SU-DHL-6 (cell line): ENCODE measurements at regions not wholly inside any gene's neighbourhood (a gene's known extent, or its start where the extent isn't known, plus 50 kb on each side); places are given as distances from the start of the nearest gene placed in this dataset.
"Not testable (repeated sequence)": the region's sequence is repeated elsewhere in the genome, so short reads cannot be mapped to it uniquely, and the experiment has no call there.

Experiments
- H2AFZ ChIP-seq: fragments of 200-600 bp; sonication (generic); 2 replicates; pipeline ENCODE4 v1.6.1; 2014; ENCODE audit warnings: low read depth, mild to moderate bottlenecking, moderate library complexity, mixed read lengths, antibody characterized with exemption, low read length; ENCODE audit not compliant: severe bottlenecking
- H3F3A ChIP-seq: fragments of 200-600 bp; shearing (Covaris generic); 2 replicates; pipeline ENCODE4 v1.6.0; 2016; ENCODE audit warnings: antibody characterized with exemption, mild to moderate bottlenecking; ENCODE audit not compliant: insufficient read depth
- H3K27ac ChIP-seq: fragments of 200-600 bp; sonication (generic); 2 replicates; pipeline ENCODE4 v1.5.1; 2016; ENCODE audit warnings: low read depth, mild to moderate bottlenecking, low read length, moderate library complexity, mixed read lengths
- H3K27me3 ChIP-seq: fragments of 200-600 bp; sonication (generic), shearing (Covaris generic); 2 replicates; pipeline ENCODE4 v1.6.0; 2014; ENCODE audit warnings: mild to moderate bottlenecking, low read length
- H3K36me3 ChIP-seq: fragments of 200-600 bp; sonication (generic); 2 replicates; pipeline ENCODE4 v1.6.1; 2014; ENCODE audit warnings: mild to moderate bottlenecking, low read length, mixed read lengths
- H3K4me2 ChIP-seq: fragments of 300-600, 200-600 bp; shearing (Covaris generic), sonication (generic); 2 replicates; pipeline ENCODE4 v1.6.0; 2014; ENCODE audit warnings: low read length, low read depth, mild to moderate bottlenecking; ENCODE audit not compliant: poor library complexity, severe bottlenecking
- H3K4me3 ChIP-seq: fragments of 200-600 bp; sonication (generic); 2 replicates; pipeline ENCODE4 v1.5.1; 2014; ENCODE audit warnings: antibody characterized with exemption, low read length, mild to moderate bottlenecking, mixed read lengths; ENCODE audit not compliant: insufficient read depth, poor library complexity, severe bottlenecking
- H3K79me2 ChIP-seq: fragments of 200-600 bp; sonication (generic); 2 replicates; pipeline ENCODE4 v1.6.1; 2014; ENCODE audit warnings: mild to moderate bottlenecking, low read length, moderate library complexity; ENCODE audit not compliant: insufficient read depth
- H3K9ac ChIP-seq: fragments of 200-600 bp; sonication (generic); 2 replicates; pipeline ENCODE4 v1.7.0; 2014; ENCODE audit warnings: mild to moderate bottlenecking, low read length
- H3K9me2 ChIP-seq: fragments of 200-600 bp; sonication (generic); replicated peaks from 2 replicates; pipeline ENCODE4 v1.6.1; 2014; ENCODE audit warnings: low read length; ENCODE audit not compliant: insufficient read depth
- H3K9me3 ChIP-seq: fragments of 200-600 bp; sonication (generic); 2 replicates; pipeline ENCODE4 v1.6.1; 2014; ENCODE audit warnings: low read length, mixed read lengths; ENCODE audit not compliant: insufficient read depth
- H4K20me1 ChIP-seq: fragments of 200-600 bp; sonication (generic); 2 replicates; pipeline ENCODE4 v1.6.1; 2014; ENCODE audit warnings: low read depth, mild to moderate bottlenecking, antibody characterized with exemption, low read length, moderate library complexity, mixed read lengths
- CTCF ChIP-seq: fragments of 200-600 bp; sonication (generic); IDR thresholded peaks from one replicate; pipeline ENCODE4 v1.5.1; 2017; ENCODE audit warnings: antibody characterized with exemption, mild to moderate bottlenecking, low read length, moderate library complexity; ENCODE audit not compliant: insufficient read depth, poor library complexity, severe bottlenecking
- EZH2phosphoT487 ChIP-seq: fragments of 200-600 bp; sonication (generic), shearing (Covaris generic); conservative IDR thresholded peaks from 2 replicates; pipeline ENCODE4 v1.6.1; 2018; ENCODE audit warnings: mild to moderate bottlenecking, antibody characterized with exemption, low read length, moderate library complexity, mixed read lengths

GRCh38 chr6:60867548-60867947 lies 1418.5 kb downstream of the KHDRBS2 start:
- no peaks in the 10 kb centered on the region for H3K27me3 ChIP-seq
- H3K27ac ChIP-seq: no peak overlapping the region
- TF ChIP-seq CTCF (no peak), EZH2phosphoT487 (no peak)
- H3K4me2 ChIP-seq: no peak overlapping the region
- no peak overlapping the region for H3K9ac ChIP-seq
- H3K9me2 ChIP-seq: no peaks in the 10 kb centered on the region
- no peaks in the 10 kb centered on the region for H3K79me2 ChIP-seq
- no peak overlapping the region for H3K4me3 ChIP-seq
- H3K36me3 ChIP-seq: no peaks in the 10 kb centered on the region
- H3K9me3 ChIP-seq: no peaks in the 10 kb centered on the region
- H4K20me1 ChIP-seq: no peaks in the 10 kb centered on the region
- no peak overlapping the region for H2AFZ ChIP-seq
- H3F3A ChIP-seq: no peaks in the 10 kb centered on the region

GRCh38 chr6:60843175-60843982 lies 1442.6 kb downstream of the KHDRBS2 start:
- H3K9me2 ChIP-seq, H3K4me3 ChIP-seq, H3K27me3 ChIP-seq, H3F3A ChIP-seq, H4K20me1 ChIP-seq, H3K9me3 ChIP-seq, H3K9ac ChIP-seq, H3K79me2 ChIP-seq, H3K4me2 ChIP-seq, H3K36me3 ChIP-seq: not testable (repeated sequence)
- Histone ChIP-seq H3K27ac (peak overlapping the region; percentile 11; the same call in 1 of the 2 replicates), H2AFZ (peak overlapping the region; percentile 93)

GRCh38 chr6:60830726-60831125 lies 1455.3 kb downstream of the KHDRBS2 start:
- not testable (repeated sequence) for H3K79me2 ChIP-seq, H3K4me3 ChIP-seq

GRCh38 chr6:60822597-60822996 lies 1463.4 kb downstream of the KHDRBS2 start:
- H4K20me1 ChIP-seq, H3K9me3 ChIP-seq, H3K27ac ChIP-seq, H3K4me3 ChIP-seq, H3K9ac ChIP-seq, H3K79me2 ChIP-seq, H3K9me2 ChIP-seq, H3K4me2 ChIP-seq, H3K27me3 ChIP-seq, H2AFZ ChIP-seq, H3F3A ChIP-seq, H3K36me3 ChIP-seq: not testable (repeated sequence)

More at GRCh38 chr6:60830726-60831125, 1455.3 kb downstream of the KHDRBS2 start:
- H3K4me2 ChIP-seq, H2AFZ ChIP-seq, H3K9me2 ChIP-seq, H3K27ac ChIP-seq, H3K9ac ChIP-seq, H3K27me3 ChIP-seq, H4K20me1 ChIP-seq, H3K9me3 ChIP-seq, H3F3A ChIP-seq, H3K36me3 ChIP-seq: not testable (repeated sequence)

- H2AFZ ChIP-seq: not testable (repeated sequence)
These were observed 1468.0 kb downstream of the KHDRBS2 start for GRCh38 chr6:60818072-60818471.

GRCh38 chr6:60814784-60815183 lies 1471.2 kb downstream of the KHDRBS2 start:
- H3K9me3 ChIP-seq, H2AFZ ChIP-seq, H3K27ac ChIP-seq, H4K20me1 ChIP-seq, H3K36me3 ChIP-seq, H3K4me3 ChIP-seq, H3K9ac ChIP-seq, H3F3A ChIP-seq, H3K4me2 ChIP-seq, H3K79me2 ChIP-seq, H3K27me3 ChIP-seq, H3K9me2 ChIP-seq: not testable (repeated sequence)

More at GRCh38 chr6:60818072-60818471, 1468.0 kb downstream of the KHDRBS2 start:
- not testable (repeated sequence) for H3K36me3 ChIP-seq, H3K9ac ChIP-seq, H3K27me3 ChIP-seq, H3K79me2 ChIP-seq, H3K4me2 ChIP-seq, H3K4me3 ChIP-seq, H3K9me2 ChIP-seq, H3K27ac ChIP-seq, H4K20me1 ChIP-seq, H3K9me3 ChIP-seq, H3F3A ChIP-seq

GRCh38 chr6:60813897-60814596 lies 1472.0 kb downstream of the KHDRBS2 start:
- not testable (repeated sequence) for H3K4me3 ChIP-seq, H3K9me3 ChIP-seq, H3F3A ChIP-seq, H3K9ac ChIP-seq, H3K27me3 ChIP-seq, H3K4me2 ChIP-seq, H3K9me2 ChIP-seq, H4K20me1 ChIP-seq, H3K27ac ChIP-seq, H2AFZ ChIP-seq, H3K36me3 ChIP-seq, H3K79me2 ChIP-seq
